ENCODE measurements at regions not wholly inside any gene's neighbourhood (a gene's known extent, or its start where the extent isn't known, plus 50 kb on each side); places are given as distances from the start of the nearest gene placed in this dataset.
"Not testable (repeated sequence)": the region's sequence is repeated elsewhere in the genome, so short reads cannot be mapped to it uniquely, and the experiment has no call there.

- DNase-seq = no peak
Observed at GRCh38 chr17:71422968-71423367, 697.9 kb upstream of the SOX9 start.

- no peak for DNase-seq
Observed at GRCh38 chr17:71423871-71424546, 696.8 kb upstream of the SOX9 start.

GRCh38 chr17:71427801-71428200 is 693.0 kb upstream of the SOX9 start:
- no peak for DNase-seq

- DNase-seq = no peak
Observed at GRCh38 chr17:71428897-71429296, 691.9 kb upstream of the SOX9 start.

- no peak for DNase-seq
Observed at GRCh38 chr17:71430281-71430680, 690.5 kb upstream of the SOX9 start.

GRCh38 chr17:71431146-71431545 is 689.7 kb upstream of the SOX9 start:
- DNase-seq = no peak

- DNase-seq = no peak
Observed at GRCh38 chr17:71432378-71433315, 688.2 kb upstream of the SOX9 start.

- DNase-seq = no peak
Observed at GRCh38 chr17:71434716-71435115, 686.1 kb upstream of the SOX9 start.

- DNase-seq = no peak
Observed at GRCh38 chr17:71436479-71436878, 684.3 kb upstream of the SOX9 start.

- DNase-seq = no peak
Observed at GRCh38 chr17:71437166-71437565, 683.7 kb upstream of the SOX9 start.

- peak in 1 of 51 donors; percentile 1 for DNase-seq
Observed at GRCh38 chr17:71438631-71439146, 682.1 kb upstream of the SOX9 start.

- DNase-seq = no peak
Observed at GRCh38 chr17:71440513-71440912, 680.3 kb upstream of the SOX9 start.

- DNase-seq = no peak
Observed at GRCh38 chr17:71441098-71441497, 679.7 kb upstream of the SOX9 start.

GRCh38 chr17:71444078-71444477 is 676.7 kb upstream of the SOX9 start:
- no peak for DNase-seq

- DNase-seq = no peak
Observed at GRCh38 chr17:71446645-71447437, 674.0 kb upstream of the SOX9 start.

GRCh38 chr17:71447644-71448043 is 673.2 kb upstream of the SOX9 start:
- DNase-seq = no peak

- not testable (repeated sequence) for DNase-seq
Observed at GRCh38 chr17:71450657-71451056, 670.2 kb upstream of the SOX9 start.

- DNase-seq = no peak
Observed at GRCh38 chr17:71453876-71454422, 666.9 kb upstream of the SOX9 start.

- DNase-seq = no peak
Observed at GRCh38 chr17:71455219-71455618, 665.6 kb upstream of the SOX9 start.

- no peak for DNase-seq
Observed at GRCh38 chr17:71458322-71458721, 662.5 kb upstream of the SOX9 start.

- DNase-seq = peak in 17 of 51 donors; percentile 0 to 48 (median 3)
Observed at GRCh38 chr17:71460943-71461342, 659.9 kb upstream of the SOX9 start.
